ENCODE measurements at regions not wholly inside any gene's neighbourhood (a gene's known extent, or its start where the extent isn't known, plus 50 kb on each side); places are given as distances from the start of the nearest gene placed in this dataset.

DNA sequence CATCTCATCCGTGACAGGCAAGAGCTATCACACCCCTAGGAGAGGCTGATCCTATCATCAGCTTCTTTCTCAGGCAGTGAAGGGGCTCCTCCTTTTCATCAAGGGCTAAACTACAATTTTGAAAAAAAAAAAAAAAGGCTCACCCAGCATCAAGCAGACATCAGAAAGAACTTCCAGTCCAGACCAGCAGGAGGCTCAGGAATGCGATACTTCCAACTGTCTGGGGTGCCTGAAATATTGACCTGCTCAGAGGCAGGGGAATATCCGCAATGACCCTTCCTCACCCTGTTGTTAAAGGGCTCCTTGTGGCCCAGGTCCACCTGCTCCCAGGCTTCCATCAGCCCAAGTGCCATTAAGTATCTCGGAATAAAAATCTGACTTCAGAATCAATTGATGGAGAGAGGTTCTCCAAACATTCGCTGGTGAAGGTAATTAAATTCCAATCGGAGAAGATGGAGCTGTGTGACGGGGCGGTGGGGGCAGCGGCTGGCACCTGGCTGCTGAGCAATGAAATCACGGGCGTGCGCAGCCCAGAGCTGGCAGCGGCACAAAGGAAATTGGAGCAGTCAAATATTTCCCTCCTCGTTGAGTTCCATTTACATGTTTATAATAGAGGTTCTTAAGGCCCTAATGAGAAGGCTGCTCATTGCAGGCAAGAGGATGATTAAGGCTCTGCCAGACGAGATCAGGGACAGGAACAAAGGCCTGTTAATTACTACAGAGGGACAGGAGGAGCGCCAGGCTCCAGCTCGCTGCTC, 69.0 kb upstream of the THY1 start:
- DNase-seq (ENCODE audit: low spot score), result no peak

DNA sequence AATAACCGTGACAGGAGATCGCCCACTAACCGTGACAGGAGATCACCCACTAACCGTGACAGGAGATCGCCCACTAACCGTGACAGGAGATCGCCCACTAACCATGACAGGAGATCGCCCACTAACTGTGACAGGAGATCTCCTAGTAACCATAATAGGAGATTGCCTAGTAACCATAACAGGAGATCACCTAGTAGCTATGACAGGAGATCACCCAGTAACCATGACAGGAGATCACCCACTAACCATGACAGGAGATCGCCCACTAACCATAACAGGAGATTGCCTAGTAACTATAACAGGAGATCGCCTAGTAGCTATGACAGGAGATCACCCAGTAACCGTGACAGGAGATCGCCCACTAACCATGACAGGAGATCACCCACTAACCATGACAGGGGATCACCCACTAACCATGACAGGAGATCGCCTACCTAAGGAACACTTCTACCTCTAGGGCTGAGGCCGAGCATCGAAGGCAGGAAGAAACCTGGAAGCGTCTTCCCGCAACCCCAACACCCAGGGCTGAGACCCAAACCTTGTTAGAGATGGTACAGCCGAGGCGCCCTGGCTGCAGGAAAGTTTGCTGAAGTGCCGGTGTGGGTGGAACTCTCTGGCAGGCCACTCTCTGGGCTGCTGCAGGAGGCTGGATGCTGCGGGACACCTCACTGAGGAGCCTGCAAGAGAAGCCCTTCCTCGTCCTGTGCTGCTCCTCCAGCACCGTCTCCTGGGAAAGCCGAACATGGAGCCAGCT, 67.5 kb upstream of the THY1 start:
- DNase-seq (ENCODE audit: low spot score), result no peak

DNA sequence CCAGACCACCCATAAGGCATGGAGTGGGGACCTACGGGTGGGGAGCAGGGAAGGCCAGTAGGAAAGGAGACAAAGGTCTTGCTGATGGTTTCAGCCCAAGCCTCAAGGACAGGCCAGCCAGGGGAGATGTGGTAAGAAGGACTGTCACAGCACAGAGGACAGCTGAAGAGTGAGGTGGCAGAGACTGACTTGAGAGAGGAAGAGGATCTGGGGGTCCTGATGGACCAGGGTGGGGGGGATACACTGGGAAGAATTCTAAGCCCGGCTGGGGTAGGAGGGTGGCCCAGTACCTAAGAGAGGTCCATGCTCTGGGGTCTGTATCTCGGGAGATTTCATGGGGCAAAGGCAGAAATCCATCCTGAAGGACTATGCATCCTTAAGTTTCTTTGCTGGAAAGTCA, 66.1 kb upstream of the THY1 start:
- no peak for DNase-seq (ENCODE audit: low spot score)

DNA sequence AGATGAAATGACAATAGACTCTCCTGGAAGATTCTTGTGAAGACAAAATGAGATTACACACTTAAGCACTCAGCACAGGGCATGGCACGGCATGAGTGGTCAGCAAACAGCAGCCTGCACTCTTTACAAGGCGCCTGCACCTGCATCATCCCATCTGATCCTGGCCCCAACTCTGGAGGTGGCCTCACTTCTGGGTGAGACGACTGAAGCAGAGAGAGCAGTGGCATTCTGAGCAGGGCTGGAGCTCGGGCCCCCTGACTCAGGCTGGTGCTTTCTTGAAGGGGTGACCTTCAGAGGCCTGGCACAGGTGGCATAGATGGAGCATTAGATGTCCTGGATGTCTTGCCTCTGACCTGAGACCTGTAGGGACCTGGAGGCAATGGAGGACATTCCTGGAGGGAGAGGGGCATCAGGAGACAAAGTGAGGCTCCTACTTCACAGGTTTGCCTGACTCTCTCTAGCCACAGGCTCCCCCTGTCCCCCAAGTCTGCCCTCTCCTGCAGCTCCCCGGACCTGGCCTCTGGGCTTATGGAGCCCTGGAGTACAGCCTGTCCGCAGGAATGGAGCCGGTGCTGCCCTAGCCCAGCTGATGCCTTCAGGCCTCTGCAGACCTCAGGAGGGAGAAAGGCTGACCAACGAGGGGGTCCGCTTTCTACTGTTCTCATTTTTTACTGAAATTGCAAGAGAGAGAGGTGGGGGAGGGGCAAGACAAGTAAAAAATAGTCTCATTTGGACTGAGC, 65.5 kb upstream of the THY1 start:
- no peak for DNase-seq (ENCODE audit: low spot score)

DNA sequence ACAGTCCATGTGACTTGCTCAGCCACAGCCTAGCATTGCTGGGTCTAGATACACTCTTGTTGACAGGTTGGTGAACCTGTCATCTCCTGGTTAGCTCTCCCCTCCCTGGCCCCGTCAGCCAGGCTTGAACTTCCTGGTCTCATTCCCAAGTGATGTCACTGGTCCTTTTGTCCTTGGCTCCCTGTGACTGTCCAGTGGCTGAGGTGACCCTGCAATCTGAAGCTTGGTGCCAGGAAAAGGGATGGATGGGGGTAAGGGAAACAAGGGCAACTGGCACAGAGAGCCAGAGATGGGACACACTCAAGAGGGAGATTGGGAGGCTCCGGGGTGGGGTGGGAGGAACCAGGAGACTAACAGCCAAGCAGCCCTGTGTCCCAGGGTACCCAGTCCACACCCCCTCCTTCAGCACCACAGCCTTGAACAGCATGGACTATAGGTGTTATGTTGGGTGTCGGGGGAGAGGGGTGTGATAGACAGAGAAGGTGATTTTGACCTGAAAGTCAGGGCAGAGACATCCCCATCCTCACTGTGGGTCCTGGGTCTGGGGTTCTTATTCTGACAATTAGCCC, 63.8 kb upstream of the THY1 start:
- no peak for DNase-seq (ENCODE audit: low spot score)

DNA sequence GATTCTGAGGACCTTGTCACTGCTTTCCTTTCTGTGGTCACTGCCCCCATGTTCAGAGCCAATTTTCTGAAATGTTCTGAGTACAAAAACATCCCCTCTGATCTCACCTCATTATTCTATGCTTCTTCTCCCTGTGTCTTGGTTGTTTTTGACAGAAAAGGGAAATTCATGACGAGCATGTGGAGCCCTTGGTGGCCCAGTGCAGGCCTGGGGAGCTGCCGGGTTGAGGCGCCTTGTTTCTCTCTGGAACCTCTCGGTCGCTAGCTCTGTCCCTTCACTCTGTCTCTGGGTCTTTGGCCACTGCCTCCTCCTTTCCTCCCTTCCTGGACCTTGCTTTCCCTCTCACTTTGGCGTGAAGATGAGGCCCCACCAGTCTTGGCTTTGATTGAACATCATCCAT, 63.0 kb upstream of the THY1 start:
- no peak for DNase-seq (ENCODE audit: low spot score)

DNA sequence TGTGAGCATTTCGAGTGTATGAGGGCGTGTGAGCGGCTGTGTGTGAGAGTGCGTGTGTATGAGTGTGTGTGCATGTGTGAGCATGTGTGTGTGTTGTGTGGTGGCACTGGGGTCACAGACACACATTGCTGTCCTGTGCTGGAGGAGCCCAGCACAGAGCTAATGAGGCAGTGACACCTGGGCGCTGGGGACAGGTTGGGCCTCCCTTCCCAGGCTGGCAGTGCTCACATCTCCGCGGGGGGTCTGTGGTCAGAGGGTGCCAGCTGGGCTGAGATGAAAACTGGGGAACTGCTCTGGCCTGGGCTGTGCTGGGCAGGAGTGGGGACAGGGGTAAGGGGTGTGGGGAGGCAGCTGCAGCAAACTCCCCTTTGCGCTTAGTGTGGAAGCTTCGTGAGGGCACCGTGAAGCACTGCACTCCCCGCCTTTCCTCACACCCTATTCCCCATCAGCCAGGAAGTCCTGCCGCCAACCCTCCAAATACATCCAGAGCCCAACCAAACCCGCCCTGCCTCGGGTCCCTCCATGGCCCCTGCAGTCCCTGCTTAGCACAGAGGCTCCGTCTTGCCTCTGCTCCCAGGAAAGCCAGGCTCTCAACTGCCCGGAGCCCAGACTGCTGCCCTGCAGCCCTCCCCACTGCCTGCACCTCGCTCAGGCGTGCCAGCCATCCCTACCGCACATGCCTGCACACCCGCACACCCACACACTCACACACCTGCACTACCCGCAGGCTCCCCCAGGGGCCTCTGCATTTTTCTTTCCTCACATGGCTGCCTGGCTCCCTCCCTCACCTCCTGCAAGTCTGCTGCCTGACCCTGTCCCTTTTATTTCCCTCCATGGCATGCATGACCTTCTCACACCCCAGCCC, 62.0 kb upstream of the THY1 start:
- DNase-seq (ENCODE audit: low spot score), result no peak

DNA sequence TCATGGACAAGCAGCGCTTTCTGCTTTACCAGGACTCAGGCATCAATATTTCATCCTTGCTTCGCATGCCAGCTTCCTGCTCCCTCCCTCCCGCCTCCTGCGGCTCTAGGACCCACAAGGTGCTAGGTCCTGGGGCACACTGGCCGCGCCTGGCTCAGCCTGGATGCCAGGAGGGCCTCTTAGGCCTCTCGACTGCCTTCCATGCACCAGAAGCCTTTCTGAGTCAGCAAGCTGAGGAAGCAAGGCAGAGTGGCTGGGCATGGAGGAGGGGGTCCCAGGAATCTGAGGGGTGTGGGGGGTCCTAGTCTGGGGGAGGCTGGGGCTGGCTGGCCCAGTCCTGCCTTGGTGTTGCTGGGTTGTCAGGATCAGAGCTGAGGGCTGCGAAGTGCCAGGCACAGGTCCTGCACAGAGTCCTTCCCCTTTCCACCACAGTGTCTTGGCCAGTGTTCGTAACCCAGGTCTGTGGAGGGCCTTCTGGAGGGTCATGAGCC, 61.0 kb upstream of the THY1 start:
- no peak for DNase-seq (ENCODE audit: low spot score)

DNA sequence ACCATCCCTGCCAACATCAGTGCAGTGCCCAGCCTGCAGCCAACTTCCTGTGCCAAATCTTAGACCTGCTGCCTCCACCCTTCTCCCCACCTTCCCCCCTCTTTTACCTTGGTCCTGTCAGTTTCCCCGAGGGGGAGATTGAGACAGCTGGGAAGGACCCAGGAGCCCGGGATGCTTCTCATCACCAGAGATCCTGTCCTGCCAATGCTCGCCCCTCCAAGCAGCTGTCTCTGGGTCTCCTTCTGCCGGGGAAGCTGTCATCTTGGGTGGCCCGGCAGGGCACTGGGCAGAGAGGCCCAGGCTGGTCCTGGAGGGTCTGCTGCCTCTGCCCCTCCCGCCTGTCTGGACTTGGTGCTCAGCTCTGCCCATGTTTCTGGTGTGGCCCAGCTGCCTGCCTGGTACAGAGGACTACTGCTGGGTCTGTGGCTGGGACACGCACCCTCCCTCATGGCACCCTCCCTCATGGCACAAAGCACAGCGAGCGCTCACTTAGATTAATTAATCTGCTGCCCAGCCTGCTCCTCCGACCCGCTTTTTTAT, 60.4 kb upstream of the THY1 start:
- no peak for DNase-seq (ENCODE audit: low spot score)

DNA sequence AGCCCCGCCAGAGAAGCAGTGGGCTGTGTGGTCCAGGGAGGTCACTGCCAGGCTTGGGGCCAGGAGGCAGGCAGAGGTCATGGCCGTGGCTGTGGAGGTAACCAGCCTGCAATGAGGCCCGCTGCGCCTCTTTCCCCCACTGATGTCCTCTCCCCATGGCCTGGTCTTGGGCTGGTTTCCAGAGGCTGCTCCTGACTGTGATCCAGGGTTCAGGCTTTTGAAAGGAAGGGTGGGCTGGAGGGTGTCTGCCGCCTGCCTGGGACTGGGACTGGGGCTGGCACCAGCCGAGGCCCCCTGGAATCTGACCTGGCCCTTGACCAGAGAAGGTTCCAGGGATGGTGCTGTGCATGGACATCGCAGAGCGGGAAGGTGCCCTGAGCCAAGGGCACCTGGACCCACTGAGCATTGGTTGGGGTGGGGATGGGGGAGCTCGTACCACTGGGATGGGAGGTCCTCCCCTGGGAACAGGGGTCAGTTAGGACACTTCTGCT, 59.6 kb upstream of the THY1 start:
- no peak for DNase-seq (ENCODE audit: low spot score)

DNA sequence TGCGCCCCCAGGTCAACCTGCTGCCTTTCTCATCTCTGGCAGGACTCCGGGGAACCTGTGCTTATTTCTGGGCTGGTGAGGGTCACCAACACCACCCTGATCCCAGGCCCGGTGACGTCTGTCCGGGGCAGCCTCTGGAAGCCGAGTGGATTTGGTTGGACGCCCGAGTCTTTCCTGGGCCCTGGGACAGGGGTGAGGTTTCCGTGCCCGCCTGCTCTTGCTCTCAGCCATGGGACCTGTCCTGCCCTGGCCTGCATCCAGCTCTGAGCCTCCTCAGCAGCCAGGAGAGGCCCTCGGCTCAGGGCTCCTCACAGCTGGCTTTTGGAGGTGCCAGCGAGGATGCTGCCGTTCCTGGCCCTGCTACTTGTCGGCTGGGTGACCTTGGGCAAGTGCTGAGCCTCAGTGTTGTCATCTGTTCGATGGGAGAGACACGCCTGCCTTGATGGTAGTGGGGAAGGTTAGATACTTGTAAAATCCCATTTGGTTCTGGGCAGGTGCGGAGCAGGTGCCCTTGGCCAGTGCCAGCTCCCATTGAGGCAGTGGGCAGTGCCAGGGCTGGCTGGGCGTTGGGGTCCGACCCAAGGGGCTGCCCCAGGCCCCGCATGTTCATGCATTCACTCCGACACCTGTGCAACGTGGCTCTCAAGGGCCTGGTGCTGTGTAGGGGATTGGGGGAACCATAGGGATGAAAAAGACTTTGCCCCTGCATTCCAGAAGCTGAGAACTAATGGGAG, 58.9 kb upstream of the THY1 start:
- no peak for DNase-seq (ENCODE audit: low spot score)

DNA sequence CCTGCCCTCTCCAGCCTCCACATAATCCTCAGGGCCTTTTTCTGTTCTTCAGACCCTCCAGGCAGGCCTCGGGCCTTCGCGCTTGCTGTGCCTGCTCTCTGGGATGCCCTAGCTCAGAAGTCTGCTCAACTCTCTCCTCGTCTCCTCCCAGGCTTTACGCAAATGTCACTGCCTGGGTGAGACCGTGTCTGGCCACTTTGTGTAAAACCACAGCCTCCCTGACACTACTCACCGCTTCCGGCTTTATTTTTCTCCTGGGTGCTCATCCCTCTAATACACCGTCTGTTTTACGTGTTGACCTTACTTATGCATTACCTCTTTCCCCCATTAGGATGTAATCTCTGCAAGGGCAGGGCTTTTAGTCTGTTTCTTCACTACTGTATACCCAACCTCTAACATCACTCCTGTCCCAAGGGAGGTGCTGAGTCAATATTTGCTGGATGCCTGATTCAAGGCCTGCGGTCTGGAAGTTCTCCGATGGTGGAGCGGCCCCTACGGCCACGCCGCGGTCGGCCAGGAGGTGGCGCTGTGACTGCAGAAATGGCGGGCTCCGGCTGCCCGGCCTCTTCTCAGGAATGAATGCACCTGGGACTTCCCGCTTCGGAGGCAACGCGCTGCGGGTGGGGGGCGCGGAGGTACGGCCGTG, 58.2 kb upstream of the THY1 start:
- peak; percentile 87 for DNase-seq (ENCODE audit: low spot score)

DNA sequence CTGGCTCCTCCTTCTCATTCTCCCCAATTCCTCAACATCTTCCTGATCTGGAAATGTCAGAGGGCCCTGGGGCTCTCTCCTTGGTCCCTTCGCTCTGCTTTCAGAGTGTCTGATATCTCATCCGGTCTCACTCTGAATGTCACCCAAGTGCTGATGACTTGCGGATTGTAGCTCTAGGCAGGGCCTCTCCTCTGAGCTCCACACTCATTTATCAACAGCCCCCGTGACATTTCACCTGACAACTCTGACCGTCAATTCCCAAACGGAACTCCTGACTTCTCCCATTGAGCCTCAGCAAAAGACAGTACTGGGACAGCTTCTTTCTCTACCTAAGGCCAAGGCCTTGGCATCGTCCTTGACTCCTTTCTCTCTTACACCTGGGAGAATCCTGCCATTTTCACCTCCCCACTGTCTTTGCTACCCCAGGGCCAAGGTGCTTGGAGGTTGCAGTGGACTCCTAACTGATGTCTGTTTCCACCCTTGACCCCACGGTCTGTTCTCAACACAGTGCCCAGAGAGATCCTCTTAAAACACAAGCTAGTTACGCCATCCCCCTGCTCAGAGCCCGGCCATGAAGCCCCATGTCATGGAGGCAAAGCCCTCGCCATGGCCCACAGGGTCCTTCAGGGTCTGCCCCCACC, 57.5 kb upstream of the THY1 start:
- no peak for DNase-seq (ENCODE audit: low spot score)

DNA sequence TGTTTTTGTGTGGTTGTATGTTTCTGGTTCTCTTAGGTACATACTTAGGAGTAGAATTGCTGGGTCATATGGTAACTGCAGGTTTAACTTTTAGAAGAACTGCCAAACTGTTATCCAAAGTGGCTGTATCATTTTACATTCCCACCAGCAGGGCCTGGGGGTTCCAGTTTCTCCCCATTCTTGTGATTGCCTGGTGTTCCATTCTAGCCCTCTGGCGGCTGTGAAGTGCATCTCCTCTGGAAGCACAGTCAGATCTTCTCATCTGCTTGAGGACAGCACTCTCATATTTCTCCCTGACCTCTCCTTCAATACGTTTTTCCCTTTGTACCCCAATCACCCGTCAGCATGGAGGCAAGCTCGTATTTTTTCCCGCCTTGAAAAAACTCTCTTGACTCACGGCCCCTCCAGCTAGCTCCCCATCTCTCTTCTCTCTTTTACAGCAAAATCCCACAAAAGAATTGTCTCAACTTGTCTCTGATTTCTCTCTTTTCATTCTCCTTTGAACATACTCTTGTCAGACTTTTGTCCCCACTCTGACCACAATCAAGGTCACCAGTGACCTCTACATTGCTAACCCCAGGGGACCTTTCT, 56.8 kb upstream of the THY1 start:
- no peak for DNase-seq (ENCODE audit: low spot score)

DNA sequence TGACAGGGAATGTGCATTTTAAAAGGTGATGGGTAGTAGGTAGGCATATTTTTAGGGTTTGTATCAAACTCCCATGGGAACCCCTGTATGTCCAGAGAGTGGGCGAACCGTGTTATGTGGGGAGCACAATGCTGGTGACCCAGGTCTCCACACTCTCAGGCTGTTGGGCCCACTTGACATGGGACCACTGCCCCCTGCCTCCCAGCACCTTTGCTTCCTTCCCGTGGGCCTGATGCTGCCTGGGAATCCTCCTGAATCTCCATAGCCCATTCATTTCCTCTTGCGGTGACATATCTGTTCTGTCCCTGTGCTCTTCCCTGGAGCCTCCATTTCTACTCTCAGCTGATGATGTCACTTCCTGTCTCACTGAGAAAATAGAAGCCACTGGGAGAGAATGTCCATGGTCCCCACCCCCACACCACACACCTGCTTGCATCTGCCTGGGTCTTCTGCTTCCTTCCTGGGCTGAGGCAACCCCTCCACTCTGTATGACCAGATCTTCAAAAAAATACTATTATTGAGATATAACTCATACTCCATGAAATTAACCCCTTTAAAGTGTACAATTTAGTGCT, 55.8 kb upstream of the THY1 start:
- no peak for DNase-seq (ENCODE audit: low spot score)

DNA sequence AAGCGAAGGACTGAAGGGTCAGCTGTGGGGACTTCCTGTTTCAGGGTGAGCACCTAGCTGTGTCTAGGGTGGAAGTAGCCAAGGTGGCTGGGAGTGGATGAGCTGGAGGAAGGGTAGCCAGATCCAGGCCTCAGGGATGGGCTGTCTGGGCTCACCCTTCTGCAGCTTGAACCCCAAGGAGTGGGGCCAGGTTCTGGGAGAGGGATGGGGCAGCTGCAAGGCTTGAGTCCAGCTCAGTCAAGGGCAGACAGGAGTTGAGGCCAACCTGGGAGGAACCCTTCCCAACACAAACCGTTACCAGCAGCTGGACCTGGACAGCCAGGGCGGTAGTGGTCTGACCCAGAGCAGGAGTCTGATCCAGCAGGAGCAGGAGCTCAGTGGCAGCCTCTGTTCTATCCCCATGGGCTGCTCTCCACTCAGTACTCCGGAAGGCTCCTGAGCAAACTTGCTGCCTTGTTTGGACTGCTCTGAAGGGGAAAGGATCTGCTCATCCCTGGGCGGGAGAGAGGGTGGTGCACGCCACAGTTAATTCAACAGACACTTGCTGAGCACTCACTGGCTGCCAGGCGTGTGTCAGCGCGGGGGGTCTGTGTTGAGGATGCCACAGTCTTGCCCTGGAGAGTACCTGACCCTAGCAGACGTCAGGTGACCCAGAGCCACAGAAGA, 53.8 kb upstream of the THY1 start:
- no peak for DNase-seq (ENCODE audit: low spot score)

DNA sequence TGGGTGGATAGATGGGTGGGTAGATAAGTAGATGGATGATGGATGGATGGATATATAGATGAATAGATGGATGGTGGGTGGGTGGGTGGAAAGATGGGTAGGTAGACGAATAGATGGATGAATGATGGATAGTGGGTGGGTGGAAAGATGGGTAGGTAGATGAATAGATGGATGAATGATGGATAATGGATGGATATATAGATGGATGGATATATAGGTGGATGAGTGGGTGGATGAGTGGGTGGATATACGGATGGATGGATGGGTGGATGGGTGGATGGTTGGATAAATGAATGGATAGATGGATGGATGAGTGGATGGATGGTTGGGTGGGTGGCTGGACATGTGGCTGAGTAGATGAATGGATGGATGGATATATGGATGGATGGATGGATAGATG, 53.1 kb upstream of the THY1 start:
- DNase-seq (ENCODE audit: low spot score), result no peak
